H1 (cell line): ENCODE measurements at regions not wholly inside any gene's neighbourhood (a gene's known extent, or its start where the extent isn't known, plus 50 kb on each side); places are given as distances from the start of the nearest gene placed in this dataset.

Experiments
- BRCA1 ChIP-seq: IDR thresholded peaks from 2 replicates; pipeline ENCODE4 v1.6.1; 2012; ENCODE audit warnings: low read depth, low read length, improper control_type of control experiment
- KDM5A ChIP-seq: fragments of 200-600 bp; IDR thresholded peaks from 2 replicates; pipeline ENCODE4 v1.7.1; 2012; ENCODE audit warnings: mild to moderate bottlenecking, low read length, inconsistent platforms, mixed read lengths
- TF ChIP-seq, protein P1 (sequence below), 3 experiments: IDR thresholded peaks; 1 replicate in 2 of 3; 2 replicates in 1 of 3; pipeline versions ENCODE4 v1.5.1 to v1.6.1; 2011; ENCODE audit warnings: low read length in 3 of 3, mild to moderate bottlenecking in 3 of 3, inconsistent platforms in 2 of 3, low read depth in 1 of 3, moderate library complexity in 1 of 3; ENCODE audit not compliant: insufficient read depth in 1 of 3; ENCODE audit errors: control extremely low read depth in 1 of 3

- TF ChIP-seq, protein P1, sequence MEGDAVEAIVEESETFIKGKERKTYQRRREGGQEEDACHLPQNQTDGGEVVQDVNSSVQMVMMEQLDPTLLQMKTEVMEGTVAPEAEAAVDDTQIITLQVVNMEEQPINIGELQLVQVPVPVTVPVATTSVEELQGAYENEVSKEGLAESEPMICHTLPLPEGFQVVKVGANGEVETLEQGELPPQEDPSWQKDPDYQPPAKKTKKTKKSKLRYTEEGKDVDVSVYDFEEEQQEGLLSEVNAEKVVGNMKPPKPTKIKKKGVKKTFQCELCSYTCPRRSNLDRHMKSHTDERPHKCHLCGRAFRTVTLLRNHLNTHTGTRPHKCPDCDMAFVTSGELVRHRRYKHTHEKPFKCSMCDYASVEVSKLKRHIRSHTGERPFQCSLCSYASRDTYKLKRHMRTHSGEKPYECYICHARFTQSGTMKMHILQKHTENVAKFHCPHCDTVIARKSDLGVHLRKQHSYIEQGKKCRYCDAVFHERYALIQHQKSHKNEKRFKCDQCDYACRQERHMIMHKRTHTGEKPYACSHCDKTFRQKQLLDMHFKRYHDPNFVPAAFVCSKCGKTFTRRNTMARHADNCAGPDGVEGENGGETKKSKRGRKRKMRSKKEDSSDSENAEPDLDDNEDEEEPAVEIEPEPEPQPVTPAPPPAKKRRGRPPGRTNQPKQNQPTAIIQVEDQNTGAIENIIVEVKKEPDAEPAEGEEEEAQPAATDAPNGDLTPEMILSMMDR (IDR thresholded peaks at IDR 0.05; ENCODE audit: control extremely low read depth in 1 of 3, insufficient read depth in 1 of 3, low read depth in 1 of 3, low read length in 3 of 3), result peak in 2 of 3 experiments; percentile 63 to 79; a peak in 3 of 4 replicates
- TF ChIP-seq KDM5A (no peak), BRCA1 (no peak)
- TF ChIP-seq, all 59 proteins: peak for 2
Observed at GRCh38 chr12:89051065-89051677, 301.1 kb downstream of the DUSP6 start (continued).
